Activated T-cell treated with anti-CD3 and anti-CD28 coated beads for 24 hours (primary cell): ENCODE measurements at regions not wholly inside any gene's neighbourhood (a gene's known extent, or its start where the extent isn't known, plus 50 kb on each side); places are given as distances from the start of the nearest gene placed in this dataset.
"Not testable (repeated sequence)": the region's sequence is repeated elsewhere in the genome, so short reads cannot be mapped to it uniquely, and the experiment has no call there.

Experiments
- DNase-seq: peaks from one replicate; pipeline ENCODE4 v3.0.0-alpha.2; 2020; ENCODE audit warnings: low read depth

DNA sequence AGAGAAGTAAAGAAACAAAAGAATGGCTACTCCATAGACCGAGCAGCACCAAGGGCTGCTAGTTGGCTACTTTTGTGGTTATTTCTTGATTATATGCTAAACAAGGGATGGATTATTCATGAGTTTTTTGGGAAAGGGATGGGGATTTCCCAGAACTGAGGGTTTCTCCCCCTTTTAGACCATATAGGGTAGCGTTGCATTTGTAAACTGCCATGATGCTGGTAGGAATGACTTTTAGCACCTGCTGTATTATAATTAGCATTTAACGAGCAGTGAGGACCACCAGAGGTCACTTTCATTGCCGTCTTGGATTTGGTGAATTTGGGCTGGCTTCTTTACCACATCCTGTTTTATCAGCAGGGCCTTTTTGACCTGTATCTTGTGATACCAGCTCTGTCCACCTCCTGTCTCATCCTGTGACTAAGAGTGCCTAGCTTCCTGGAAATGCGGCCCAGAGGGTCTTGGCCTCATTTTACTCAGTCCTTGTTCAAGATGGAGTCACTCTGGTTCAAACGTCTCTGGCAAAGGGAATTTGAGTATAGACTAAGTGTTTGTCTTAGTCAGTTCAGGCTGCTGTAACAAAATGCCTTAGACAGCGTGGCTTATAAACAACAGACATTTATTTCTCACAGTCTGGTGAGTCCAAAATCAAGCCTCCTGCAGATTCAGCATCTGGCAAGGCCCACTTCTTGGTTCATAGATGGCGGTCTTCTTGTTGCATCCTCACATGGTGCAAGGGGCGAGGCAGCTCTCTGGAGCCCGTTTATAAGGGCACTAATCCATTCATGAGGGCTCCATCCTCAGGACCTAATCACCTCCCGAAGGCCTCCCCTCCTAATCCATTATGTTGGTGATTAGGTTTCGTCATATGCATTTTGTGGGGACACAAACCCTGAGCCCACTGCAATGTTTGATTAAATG, 348.3 kb upstream of the SFSWAP start:
- no peak for DNase-seq

DNA sequence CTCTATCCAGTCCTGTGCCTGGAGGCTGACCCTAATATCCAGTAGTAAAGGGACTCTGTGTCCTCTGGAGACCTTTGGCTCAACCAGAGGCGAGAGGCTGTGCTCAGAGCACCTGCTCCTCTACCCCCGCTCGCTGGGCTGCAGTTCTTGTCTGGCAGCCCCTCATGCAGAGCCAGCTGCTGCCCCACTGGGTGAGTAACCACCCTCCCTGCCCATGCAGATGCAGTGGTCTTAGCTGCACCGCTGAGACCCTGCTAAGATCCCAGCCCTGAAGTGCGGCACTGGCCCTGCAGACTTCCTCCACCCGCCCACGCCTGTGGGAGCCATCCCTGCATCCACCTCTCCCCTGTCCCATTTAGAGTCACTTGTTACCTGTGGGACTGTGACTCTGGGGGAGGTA, 347.5 kb upstream of the SFSWAP start:
- no peak for DNase-seq

DNA sequence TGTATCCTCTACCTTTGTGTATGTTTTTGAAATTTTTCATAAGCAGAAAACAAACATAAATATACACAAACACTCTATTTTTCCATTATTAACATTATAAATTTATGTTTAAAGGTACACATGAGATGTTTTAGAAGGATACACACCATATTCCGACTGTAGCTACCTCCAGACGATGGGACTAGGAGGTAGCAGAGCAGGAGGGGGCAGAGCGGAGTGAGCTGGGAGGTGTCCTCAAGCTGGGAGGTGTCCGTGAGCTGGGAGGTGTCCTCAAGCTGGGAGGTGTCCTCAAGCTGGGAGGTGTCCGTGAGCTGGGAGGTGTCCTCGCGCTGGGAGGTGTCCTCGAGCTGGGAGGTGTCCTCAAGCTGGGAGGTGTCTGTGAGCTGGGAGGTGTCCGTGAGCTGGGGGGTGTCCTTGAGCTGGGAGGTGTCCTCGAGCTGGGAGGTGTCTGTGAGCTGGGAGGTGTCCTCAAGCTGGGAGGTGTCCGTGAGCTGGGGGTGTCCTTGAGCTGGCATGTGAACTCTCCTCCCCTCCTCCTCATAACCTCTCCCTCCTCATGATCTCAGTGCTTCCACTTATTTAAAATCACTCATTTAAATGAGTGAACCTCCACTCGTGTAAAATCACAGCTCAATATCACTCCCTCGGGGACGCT, 346.9 kb upstream of the SFSWAP start:
- DNase-seq, result no peak

DNA sequence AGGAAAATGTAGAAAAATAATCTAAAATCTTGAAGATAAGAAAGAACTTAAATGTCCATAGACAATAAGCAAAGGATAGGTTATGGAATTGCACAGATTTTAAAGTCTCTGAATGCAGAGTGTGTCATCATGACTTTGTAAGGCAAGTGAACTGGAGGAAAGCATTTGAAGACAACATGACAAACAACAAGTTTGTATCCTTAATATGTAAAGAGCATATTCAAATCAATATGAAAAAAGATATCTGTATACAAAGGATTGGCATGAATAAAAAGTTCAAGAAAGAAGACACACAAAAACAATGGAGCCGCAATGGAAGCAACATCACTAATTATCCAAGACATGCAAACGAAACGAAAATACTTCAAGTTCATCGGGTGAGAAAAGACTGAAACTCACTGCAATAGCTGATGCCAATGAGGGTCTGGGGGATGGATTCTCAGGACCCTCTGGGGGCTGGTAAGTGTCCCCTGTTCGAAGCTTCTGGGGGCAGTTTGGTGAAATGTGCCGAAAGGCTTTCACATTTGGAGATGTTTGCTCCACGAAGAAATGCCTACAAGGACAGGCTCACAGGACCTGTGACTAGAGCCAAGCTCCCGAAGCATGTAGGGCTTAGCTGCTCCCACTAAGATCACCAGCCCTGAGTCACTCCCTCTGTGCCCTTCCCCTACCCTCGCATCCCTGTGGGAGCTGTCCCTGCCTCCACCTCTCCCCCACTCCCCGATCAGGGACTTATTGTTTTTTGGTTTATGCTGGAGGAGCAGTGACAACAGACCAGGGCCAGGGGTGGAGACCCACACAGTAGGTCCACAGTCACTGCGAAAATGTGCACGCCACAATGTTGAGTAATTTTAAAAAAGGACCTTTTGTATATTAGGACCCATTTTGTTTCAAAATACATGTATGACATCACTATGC, 345.7 kb upstream of the SFSWAP start:
- no peak for DNase-seq

DNA sequence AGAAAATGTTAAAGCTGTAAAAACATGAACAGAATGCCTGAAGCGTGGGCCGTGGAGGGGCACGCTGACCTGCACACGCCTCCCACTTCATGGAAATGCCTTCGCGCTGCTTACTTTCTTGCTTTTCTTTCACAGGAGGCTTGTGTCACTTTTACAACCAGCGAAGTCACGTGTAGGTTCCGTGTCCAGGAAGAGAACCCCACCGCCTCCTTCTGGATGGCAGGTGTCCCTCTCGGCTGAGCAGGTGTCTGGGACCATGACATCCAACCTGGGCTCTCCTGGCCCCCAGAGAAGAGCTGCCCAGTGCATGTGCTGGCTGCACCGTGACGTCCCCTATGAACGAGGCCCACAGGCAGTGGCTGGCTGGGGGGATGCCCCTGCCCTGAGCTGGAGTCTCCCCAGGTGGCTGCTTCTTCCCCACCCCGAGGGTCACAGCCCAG, 345.0 kb upstream of the SFSWAP start:
- DNase-seq, result no peak

DNA sequence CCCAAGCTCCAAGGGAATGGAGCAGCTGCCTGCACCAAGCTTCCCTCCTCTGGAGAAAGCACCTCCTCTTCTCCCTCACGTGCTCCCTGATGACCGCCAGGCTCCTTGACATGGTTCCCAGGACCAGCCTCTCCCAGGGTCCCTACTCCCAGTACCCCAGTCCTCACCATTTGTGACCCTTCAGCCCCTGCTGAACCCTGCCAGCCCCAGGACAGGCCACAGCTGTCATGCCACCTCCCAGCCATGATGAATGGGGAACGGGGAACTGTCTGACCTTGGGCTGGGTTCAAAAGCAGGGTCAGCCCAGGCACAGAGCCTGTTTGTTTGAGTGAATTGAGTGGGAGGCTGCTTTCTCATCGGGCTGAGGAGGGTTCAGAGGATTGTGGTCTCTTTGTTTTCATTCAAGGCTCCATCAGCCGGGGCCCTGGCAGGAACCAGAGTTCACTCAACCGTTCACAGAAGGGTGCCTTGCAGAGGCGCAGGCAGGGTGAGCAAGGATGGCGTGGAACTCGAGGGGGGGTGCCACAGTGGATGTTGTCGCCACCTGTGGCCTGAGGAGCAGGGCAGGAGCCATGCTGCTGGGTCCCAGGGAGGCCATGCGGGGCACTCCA, 344.5 kb upstream of the SFSWAP start:
- DNase-seq, result no peak

DNA sequence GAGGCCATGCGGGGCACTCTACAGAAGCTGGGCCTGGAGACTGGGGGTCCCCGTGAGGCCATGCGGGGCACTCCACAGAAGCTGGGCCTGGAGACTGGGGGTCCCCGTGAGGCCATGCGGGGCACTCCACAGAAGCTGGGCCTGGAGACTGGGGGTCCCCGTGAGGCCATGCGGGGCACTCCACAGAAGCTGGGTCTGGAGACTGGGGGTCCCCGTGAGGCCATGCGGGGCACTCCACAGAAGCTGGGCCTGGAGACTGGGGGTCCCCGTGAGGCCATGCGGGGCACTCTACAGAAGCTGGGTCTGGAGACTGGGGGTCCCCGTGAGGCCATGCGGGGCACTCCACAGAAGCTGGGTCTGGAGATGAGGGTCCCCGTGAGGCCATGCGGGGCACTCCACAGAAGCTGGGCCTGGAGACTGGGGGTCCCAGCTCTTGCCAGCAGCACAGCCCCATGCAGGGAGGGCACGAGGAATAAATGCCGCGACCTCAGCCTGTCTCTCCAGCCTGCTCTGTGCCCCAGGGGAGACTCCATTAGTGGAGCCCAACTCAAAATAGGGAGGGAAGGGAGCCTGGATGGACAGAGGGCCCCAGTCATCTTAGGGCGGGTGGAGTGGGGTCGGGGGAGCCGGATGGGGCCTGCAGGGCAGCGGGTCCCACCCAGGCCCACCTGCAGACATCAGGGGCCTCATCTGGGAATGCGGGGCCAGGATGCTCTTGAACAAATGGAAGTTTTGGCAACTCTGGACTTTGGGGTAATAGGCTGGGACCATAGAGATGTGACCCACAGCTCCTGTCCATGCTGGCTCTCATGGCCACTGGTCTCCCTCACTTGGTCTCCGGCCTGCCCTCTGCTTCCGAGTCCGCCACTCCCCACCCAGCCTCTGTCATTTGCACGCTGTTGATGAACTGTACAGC, 343.6 kb upstream of the SFSWAP start:
- not testable (repeated sequence) for DNase-seq

DNA sequence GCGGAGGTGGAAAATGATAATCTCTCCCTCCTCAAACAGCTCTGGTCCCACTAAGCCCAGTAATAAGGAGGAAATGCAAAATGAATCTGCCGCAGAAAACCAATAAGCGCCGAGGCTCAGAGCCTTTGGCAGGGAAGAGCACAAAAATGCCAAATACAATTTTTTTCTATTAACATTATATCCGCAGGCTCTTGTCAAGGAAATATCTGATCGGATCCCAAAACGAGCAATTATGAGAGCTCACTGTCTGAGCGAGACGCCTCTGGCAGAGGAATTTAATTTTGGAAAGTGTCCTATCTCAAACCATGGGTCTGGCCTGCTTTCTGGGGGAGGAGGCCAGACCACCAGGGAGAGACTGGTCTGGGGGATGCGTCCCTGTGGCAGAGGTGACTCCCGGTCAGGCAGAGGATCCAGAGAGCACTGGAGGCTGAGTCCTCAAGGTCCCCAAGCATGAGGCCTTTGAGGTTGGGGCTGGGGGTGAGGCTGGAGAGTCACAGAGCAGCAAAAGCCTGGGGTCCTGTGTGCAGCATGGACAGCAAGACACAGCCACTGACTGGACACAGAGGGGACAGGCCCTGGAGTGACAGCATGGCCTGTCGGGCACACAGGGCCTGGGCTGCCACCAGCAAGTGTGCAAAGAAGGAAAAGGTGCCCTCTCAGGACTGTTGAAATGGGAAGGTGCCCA, 342.8 kb upstream of the SFSWAP start:
- DNase-seq, result no peak

DNA sequence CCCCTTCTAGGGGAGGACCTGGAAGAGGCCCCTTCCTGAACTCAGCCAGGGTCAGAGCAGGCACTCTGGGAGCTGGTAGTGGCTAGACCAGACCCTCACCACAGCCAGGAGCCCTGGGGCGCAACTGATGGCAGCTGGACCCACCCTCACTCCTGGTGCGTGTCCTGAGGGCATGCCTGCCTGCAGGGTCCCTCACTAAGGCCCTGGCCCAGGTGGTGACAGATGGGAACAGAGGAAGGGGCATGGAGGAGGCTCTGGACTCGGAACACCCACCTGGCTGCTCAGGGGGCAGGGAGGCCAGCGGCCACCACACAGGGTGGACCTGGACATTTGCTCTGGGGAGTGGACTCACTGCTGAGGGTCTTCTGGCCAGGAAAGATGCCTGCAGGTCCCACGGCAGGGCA, 342.2 kb upstream of the SFSWAP start:
- DNase-seq, result no peak

DNA sequence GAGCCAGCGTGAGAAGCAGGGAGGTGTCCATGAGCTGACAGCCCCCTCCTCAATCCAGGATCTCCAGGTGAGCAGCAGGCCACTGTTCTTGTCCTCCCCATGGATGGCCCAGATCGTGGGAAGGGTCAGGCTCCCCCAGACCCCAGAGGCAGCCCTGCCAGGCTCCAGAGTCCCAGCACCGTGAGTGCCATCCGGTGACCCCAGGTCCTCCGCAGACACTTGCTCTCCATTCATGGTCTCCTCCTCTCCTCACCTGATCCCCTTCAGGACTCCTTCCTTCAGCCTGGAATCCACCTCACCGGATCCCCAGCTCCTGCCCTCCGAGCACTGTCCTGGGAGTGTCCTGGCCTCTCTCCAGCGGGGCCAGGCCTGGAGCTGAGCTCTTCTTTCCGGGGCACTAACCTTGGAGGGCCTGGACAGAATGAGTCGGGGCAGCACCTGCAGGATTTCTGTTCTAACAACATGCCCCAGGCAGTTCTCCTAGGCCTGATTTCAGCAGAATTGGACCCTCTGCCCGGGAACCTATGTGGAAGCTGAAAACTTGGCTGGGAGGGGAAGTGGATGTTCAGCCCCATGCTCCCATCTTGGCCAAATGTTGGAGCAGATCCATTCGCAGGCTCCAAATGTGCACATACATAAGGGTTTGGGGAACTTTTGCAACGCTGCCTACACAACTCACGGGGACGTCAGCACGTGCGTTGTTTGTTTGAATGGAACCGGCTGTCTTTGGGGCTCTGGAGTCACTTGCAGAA, 341.6 kb upstream of the SFSWAP start:
- no peak for DNase-seq

DNA sequence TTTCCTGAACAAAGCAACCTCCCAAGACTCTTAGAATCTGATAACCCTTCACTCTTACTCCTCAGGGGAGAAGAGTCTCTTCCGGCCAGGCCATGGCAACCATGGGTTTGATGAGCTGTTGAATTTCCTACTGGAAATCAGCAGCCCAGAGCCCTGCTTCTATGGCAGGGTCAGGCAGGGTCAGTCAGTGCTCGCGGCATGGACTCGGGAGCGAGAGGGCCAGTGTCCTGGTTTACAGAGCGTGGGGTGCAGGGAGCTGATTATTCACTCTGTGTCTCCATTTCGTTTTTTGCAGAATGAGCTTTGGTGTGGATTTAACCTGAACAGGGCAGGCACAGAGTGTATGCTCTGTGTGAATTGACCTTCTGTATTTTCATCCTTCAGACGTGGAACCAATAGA, 340.6 kb upstream of the SFSWAP start:
- DNase-seq, result no peak

DNA sequence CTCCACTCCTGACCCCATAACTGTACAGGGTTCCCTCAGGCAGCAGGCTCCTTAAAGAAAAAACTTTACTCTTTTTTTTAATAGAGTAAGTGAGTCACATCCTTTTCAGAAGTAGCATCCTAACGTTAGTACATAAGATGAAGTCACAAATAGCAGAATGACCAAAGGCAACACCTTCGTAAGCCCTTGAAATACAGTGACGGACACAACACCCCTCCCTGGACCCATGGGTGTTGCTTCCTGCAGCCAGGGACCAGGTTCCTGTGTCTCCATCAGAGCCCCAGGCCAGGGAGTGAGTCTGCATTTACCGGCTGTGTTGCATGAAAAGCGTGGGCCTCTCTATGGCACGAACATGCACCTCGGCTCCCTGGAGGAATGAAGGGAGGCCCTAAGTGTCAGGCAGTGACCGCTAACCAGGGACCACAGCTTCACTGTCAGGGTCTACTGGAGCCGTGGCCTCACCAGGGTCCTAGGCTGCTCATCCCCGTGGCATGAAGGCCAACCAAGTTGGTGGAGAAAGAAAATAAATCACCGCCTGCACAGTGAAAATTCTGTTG, 340.0 kb upstream of the SFSWAP start:
- DNase-seq, result no peak

DNA sequence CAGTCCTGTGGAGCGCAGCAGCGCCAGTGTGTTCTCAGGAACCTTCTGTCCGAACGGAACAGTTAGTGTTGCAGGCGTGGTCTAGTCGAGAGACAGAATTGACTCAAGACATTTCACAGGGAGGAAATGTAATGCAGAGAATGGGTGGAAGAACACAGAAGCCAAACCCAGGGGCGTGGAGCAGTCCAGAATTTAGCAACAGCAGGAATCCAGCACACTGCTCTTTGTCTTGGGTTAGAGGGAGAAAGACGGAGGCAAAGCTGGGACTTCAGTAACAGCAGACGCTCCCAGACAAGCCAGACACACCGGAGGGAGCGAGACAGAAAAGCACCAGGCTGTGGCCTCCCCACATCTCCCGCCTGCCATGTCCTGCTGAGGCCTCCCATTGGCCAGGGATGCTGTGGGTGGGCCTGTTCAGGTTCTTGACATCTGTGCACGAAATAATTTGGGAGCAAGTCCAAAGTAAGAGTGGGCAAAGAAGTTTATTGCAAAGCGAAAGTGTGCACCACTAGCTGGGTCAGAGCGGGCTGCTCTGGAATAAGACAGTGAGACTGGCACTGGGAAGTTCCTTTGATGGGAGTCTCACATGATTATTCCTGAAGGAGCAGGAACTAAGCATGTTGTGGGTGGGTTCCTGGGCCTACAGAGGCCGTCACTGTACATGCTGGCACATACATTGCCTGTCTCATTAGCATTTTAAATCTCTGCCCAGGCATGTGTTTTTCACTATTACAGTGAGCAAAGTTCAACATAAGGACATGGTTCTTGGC, 339.3 kb upstream of the SFSWAP start:
- no peak for DNase-seq

DNA sequence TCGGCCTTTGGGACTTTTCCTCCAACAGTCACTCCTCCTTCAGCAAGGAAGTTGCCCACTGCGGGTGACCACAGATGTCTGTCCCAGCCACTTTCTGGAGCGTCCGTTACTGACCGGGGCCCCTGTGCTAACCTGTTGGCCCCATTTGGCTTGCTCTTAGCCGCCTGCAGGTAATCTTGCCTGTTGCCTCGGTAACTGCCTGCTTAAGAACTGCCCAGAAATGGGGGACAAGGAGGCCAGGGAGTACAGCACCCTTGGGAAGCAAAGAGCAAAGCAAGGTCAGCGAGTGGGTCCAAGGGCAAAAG, 338.8 kb upstream of the SFSWAP start:
- no peak for DNase-seq

DNA sequence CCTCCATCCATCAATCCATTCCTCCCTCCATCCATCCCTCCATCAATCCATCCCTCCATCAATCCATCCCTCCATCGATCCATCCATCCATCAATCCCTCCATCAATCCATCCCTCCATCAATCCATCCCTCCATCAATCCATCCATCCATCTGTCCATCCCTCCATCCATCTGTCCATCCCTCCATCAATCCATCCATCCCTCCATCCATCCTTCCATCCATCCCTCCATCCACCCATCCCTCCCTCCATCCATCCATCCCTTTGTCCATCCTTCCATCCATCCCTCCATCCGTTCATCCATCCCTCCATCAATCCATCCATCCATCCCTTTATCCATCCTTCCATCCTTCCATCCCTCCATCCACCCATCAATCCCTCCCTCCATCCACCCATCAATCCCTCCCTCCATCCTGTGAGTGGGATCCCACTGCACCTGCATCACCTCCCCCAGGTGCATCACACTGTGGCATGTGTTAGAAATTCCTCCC, 338.1 kb upstream of the SFSWAP start:
- DNase-seq, result no peak

DNA sequence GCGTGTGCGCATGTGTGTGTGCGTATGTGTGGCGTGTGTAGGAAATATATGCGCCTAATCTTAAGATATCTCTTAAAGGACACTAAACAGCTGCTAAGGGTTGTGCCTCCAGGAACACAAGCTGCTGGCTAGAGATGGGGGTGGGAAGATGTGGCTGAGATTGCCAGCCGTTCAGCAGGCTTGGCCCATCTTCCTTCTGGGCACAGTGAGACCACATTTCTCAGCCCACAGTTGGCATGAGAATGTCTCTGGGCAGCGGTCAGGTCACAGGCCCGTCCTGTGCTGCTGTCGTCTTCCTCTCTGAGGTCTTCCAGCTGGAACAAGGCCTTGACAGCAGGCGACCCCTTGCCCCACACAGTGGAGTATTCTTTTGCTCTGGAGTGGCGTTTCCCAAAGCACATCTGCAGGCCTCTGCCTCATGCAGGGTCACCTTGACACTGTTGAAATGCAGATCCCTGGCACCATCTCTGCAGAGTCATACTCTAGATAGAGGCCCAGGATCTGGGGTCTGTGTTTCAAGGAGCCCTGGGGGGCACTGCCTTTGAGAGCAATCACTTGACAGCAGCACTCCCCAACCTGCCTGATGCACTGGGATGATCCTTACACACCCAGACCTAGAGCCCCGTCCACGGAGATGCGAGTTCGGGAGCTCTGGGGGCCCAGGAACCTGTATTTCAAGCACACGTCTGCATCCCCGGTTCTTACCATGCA, 335.5 kb upstream of the SFSWAP start:
- DNase-seq, result no peak

DNA sequence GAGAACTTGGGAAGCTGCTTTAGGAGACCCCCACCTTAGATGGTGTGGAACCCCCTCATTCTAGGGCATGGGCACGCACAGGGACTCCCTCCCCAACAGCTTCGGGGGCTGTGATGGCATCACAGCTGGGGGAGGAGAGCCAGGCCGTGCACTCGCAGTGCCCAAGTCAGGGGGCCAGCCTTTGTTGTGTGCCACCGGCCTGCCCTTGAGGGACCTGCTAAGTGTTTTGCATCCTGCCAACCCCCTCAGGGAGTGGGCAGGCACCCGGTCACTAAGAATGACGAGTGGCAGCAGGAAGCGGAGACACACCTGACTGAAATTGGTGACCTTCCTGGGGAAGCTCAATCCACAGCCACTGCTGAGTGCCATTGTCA, 334.9 kb upstream of the SFSWAP start:
- DNase-seq, result no peak
